ENCODE measurements at regions not wholly inside any gene's neighbourhood (a gene's known extent, or its start where the extent isn't known, plus 50 kb on each side); places are given as distances from the start of the nearest gene placed in this dataset.
"Not testable (repeated sequence)": the region's sequence is repeated elsewhere in the genome, so short reads cannot be mapped to it uniquely, and the experiment has no call there.

GRCh38 chrX:77298790-77299189 lies 148.4 kb upstream of the FGF16 start:
- H3K36me3 Mint-ChIP-seq (ENCODE audit: low read depth), result no peaks in the 10 kb centered on the region
- H3K4me1 Mint-ChIP-seq (ENCODE audit: low read depth), result no peaks in the 10 kb centered on the region
- no peak overlapping the region for H3K4me3 Mint-ChIP-seq
- no peak for DNase-seq (ENCODE audit: low spot score)
- peaks cover 11% of the 10 kb centered on the region for H3K9me3 Mint-ChIP-seq
- no peaks in the 10 kb centered on the region for H3K27me3 Mint-ChIP-seq (ENCODE audit: low read depth)
- no peak overlapping the region for H3K27ac Mint-ChIP-seq

GRCh38 chrX:77299549-77299948 lies 147.6 kb upstream of the FGF16 start:
- H3K27ac Mint-ChIP-seq, result no peak overlapping the region
- H3K36me3 Mint-ChIP-seq (ENCODE audit: low read depth), result no peaks in the 10 kb centered on the region
- H3K27me3 Mint-ChIP-seq (ENCODE audit: low read depth), result no peaks in the 10 kb centered on the region
- DNase-seq (ENCODE audit: low spot score), result no peak
- peaks cover 12% of the 10 kb centered on the region for H3K9me3 Mint-ChIP-seq
- no peaks in the 10 kb centered on the region for H3K4me1 Mint-ChIP-seq (ENCODE audit: low read depth)
- H3K4me3 Mint-ChIP-seq, result no peak overlapping the region

GRCh38 chrX:77342004-77342403 lies 105.2 kb upstream of the FGF16 start:
- Mint-ChIP-seq H3K4me1 (ENCODE audit: low read depth) (no peaks in the 10 kb centered on the region), H3K9me3 (no peaks in the 10 kb centered on the region), H3K27me3 (ENCODE audit: low read depth) (no peaks in the 10 kb centered on the region), H3K27ac (no peak overlapping the region), H3K36me3 (ENCODE audit: low read depth) (no peaks in the 10 kb centered on the region), H3K4me3 (no peak overlapping the region)
- no peak for DNase-seq (ENCODE audit: low spot score)

GRCh38 chrX:77346859-77347258 lies 100.3 kb upstream of the FGF16 start:
- Mint-ChIP-seq H3K4me1 (ENCODE audit: low read depth) (no peaks in the 10 kb centered on the region), H3K27me3 (ENCODE audit: low read depth) (no peaks in the 10 kb centered on the region), H3K27ac (no peak overlapping the region), H3K36me3 (ENCODE audit: low read depth) (no peaks in the 10 kb centered on the region), H3K9me3 (peaks cover 4% of the 10 kb centered on the region), H3K4me3 (no peak overlapping the region)
- DNase-seq (ENCODE audit: low spot score), result no peak

- peaks cover 4% of the 10 kb centered on the region for H3K9me3 Mint-ChIP-seq
- DNase-seq (ENCODE audit: low spot score), result no peak
- H3K4me1 Mint-ChIP-seq (ENCODE audit: low read depth), result no peaks in the 10 kb centered on the region
- no peak overlapping the region for H3K4me3 Mint-ChIP-seq
- no peaks in the 10 kb centered on the region for H3K27me3 Mint-ChIP-seq (ENCODE audit: low read depth)
- no peak overlapping the region for H3K27ac Mint-ChIP-seq
- no peaks in the 10 kb centered on the region for H3K36me3 Mint-ChIP-seq (ENCODE audit: low read depth)
These were observed 99.6 kb upstream of the FGF16 start for GRCh38 chrX:77347572-77347971.

- Mint-ChIP-seq H3K27ac (no peak overlapping the region), H3K27me3 (ENCODE audit: low read depth) (no peaks in the 10 kb centered on the region), H3K36me3 (ENCODE audit: low read depth) (no peaks in the 10 kb centered on the region), H3K4me1 (ENCODE audit: low read depth) (no peaks in the 10 kb centered on the region), H3K9me3 (peaks cover 5% of the 10 kb centered on the region), H3K4me3 (no peak overlapping the region)
- DNase-seq (ENCODE audit: low spot score), result no peak
These were observed 57.3 kb upstream of the FGF16 start for GRCh38 chrX:77389891-77390290.

GRCh38 chrX:77390365-77390764 lies 56.8 kb upstream of the FGF16 start:
- not testable (repeated sequence) for H3K4me3 Mint-ChIP-seq; H3K4me1 Mint-ChIP-seq (ENCODE audit: low read depth); H3K27ac Mint-ChIP-seq; DNase-seq (ENCODE audit: low spot score); H3K27me3 Mint-ChIP-seq (ENCODE audit: low read depth); H3K9me3 Mint-ChIP-seq; H3K36me3 Mint-ChIP-seq (ENCODE audit: low read depth)

- H3K27ac Mint-ChIP-seq, result no peak overlapping the region
- H3K36me3 Mint-ChIP-seq (ENCODE audit: low read depth), result no peaks in the 10 kb centered on the region
- no peaks in the 10 kb centered on the region for H3K27me3 Mint-ChIP-seq (ENCODE audit: low read depth)
- DNase-seq (ENCODE audit: low spot score), result no peak
- no peaks in the 10 kb centered on the region for H3K4me1 Mint-ChIP-seq (ENCODE audit: low read depth)
- H3K4me3 Mint-ChIP-seq, result no peak overlapping the region
- H3K9me3 Mint-ChIP-seq, result peaks cover 5% of the 10 kb centered on the region
These were observed 50.4 kb upstream of the FGF16 start for GRCh38 chrX:77396781-77397180.
